Ovary (tissue), 7 donors: ENCODE measurements at regions not wholly inside any gene's neighbourhood (a gene's known extent, or its start where the extent isn't known, plus 50 kb on each side); places are given as distances from the start of the nearest gene placed in this dataset.

Experiments
- DNase-seq, 5 donors: peaks; one replicate each; pipeline ENCODE4 v3.0.0-alpha.2; 2019 to 2020
- H3K27ac ChIP-seq, 2 donors: fragments of 200-600 bp; one replicate each; pipeline versions ENCODE4 v1.5.1 to v1.8.0; 2019 to 2022
- H3K27me3 ChIP-seq: fragments of 200-600 bp; one replicate; pipeline ENCODE4 v1.8.0; 2022
- H3K36me3 ChIP-seq: fragments of 200-600 bp; sonication (generic); one replicate; pipeline ENCODE4 v1.5.1; 2019
- H3K4me1 ChIP-seq: one replicate; pipeline ENCODE4 v1.8.1; 2013; ENCODE audit warnings: mild to moderate bottlenecking, moderate library complexity; ENCODE audit not compliant: insufficient read depth
- H3K4me3 ChIP-seq: fragments of 200-600 bp; sonication (generic); one replicate; pipeline ENCODE4 v1.5.1; 2017
- H3K9me3 ChIP-seq, 2 donors: fragments of 200-600 bp in 1 of 2; sonication (generic) in 1 of 2; one replicate each; pipeline versions ENCODE4 v1.5.1 to v1.8.1; 2013 to 2019; ENCODE audit warnings: mild to moderate bottlenecking in 1 of 2, moderate library complexity in 1 of 2
- CTCF ChIP-seq, 3 donors: fragments of 450-650 bp in 2 of 3; fragments of 200-600 bp in 1 of 3; IDR thresholded peaks; one replicate each; pipeline versions ENCODE4 v1.5.1 to v1.8.0; 2016 to 2022; ENCODE audit warnings: antibody characterized with exemption in 3 of 3, mild to moderate bottlenecking in 1 of 3
- EP300 ChIP-seq: sonication (generic); formaldehyde crosslinking; IDR thresholded peaks from one replicate; pipeline ENCODE4 v1.6.1; 2017; ENCODE audit warnings: antibody characterized with exemption
- POLR2A ChIP-seq: fragments of 450-650 bp; IDR thresholded peaks from one replicate; pipeline ENCODE4 v1.6.1; 2017; ENCODE audit warnings: antibody characterized with exemption, mild to moderate bottlenecking, moderate library complexity
- WGBS, 3 donors: extraction: QIAGEN DNeasy Blood & Tissue Kit in 1 of 3; methylation state at CpG; one replicate each; pipeline versions ENCODE4 v1.1.5 to v1.1.7; 2013 to 2017; 5-methylcytosine and 5-hydroxymethylcytosine counted together
- intact Hi-C, 4 donors: fragments of 100-400 bp; cut with DNase I; formaldehyde crosslinking; loops; one replicate each; pipeline versions ENCODE4 v1.11.0 to v1.15.1; 2022 to 2023
- donor health status: DM: no; HTN: no; CAD: no; lungs with moderate emphysema.
- donor health status: DM: no; HTN: no; CAD: no.
- donor health status: Bipolar disorder and iron deficiency.
- donor health status: DM: no; HTN: no; CAD: no.
- donor health status: DM: yes; HTN: yes; CAD: no.

GRCh38 chr13:34265046-34265679 is 447.2 kb downstream of the RFC3 start:
- 87 to 92% (median 87%) methylated on average over 3 of the region's 3 CpGs for WGBS, 3 donors
- DNase-seq: no peak
- no peak for TF ChIP-seq CTCF (IDR thresholded peaks at IDR 0.05)
- TF ChIP-seq POLR2A: no peak
- TF ChIP-seq EP300: no peak
- Histone ChIP-seq H3K27ac (no peak overlapping the region), H3K27me3 (no peaks in the 10 kb centered on the region), H3K9me3 (no peaks in the 10 kb centered on the region), H3K4me1 (no peaks in the 10 kb centered on the region), H3K36me3 (no peaks in the 10 kb centered on the region), H3K4me3 (no peak overlapping the region)
- intact Hi-C loops: no loop called here

GRCh38 chr13:34276764-34277163 is 458.8 kb downstream of the RFC3 start:
- Histone ChIP-seq H3K9me3 (no peaks in the 10 kb centered on the region), H3K27me3 (no peaks in the 10 kb centered on the region), H3K27ac (no peak overlapping the region), H3K36me3 (no peaks in the 10 kb centered on the region), H3K4me3 (no peak overlapping the region), H3K4me1 (no peaks in the 10 kb centered on the region)
- WGBS, 3 donors: 52 to 65% (median 63%) methylated on average over 3 of the region's 3 CpGs
- intact Hi-C loops: no loop called here
- TF ChIP-seq EP300 (no peak), CTCF (IDR thresholded peaks at IDR 0.05) (no peak), POLR2A (no peak)
- no peak for DNase-seq

GRCh38 chr13:34277936-34278335 is 460.0 kb downstream of the RFC3 start:
- H3K36me3 ChIP-seq: no peaks in the 10 kb centered on the region
- intact Hi-C loops: no loop called here
- no peaks in the 10 kb centered on the region for H3K27me3 ChIP-seq
- no peaks in the 10 kb centered on the region for H3K4me1 ChIP-seq
- no peak for DNase-seq
- H3K4me3 ChIP-seq: no peak overlapping the region
- 70 to 78% (median 75%) methylated on average over 4 of the region's 4 CpGs for WGBS, 3 donors
- H3K9me3 ChIP-seq: no peaks in the 10 kb centered on the region
- no peak overlapping the region for H3K27ac ChIP-seq
- no peak for TF ChIP-seq CTCF (IDR thresholded peaks at IDR 0.05)
- no peak for TF ChIP-seq EP300
- no peak for TF ChIP-seq POLR2A

- 17 to 29% (median 18%) methylated on average over 2 of the region's 2 CpGs for WGBS, 3 donors
- H3K4me1 ChIP-seq: no peaks in the 10 kb centered on the region
- DNase-seq: no peak
- H3K9me3 ChIP-seq: no peaks in the 10 kb centered on the region
- no peak for TF ChIP-seq EP300
- no peak for TF ChIP-seq POLR2A
- TF ChIP-seq CTCF (IDR thresholded peaks at IDR 0.05): no peak
- no peaks in the 10 kb centered on the region for H3K27me3 ChIP-seq
- no peaks in the 10 kb centered on the region for H3K36me3 ChIP-seq
- H3K4me3 ChIP-seq: no peak overlapping the region
- intact Hi-C loops: no loop called here
- no peak overlapping the region for H3K27ac ChIP-seq
These were observed 460.8 kb downstream of the RFC3 start for GRCh38 chr13:34278780-34279179.
